ENCODE measurements at regions not wholly inside any gene's neighbourhood (a gene's known extent, or its start where the extent isn't known, plus 50 kb on each side); places are given as distances from the start of the nearest gene placed in this dataset.

GRCh38 chr16:26583803-26584202 is 482.9 kb upstream of the C16orf82 start (continued):
- TF ChIP-seq, protein P1, sequence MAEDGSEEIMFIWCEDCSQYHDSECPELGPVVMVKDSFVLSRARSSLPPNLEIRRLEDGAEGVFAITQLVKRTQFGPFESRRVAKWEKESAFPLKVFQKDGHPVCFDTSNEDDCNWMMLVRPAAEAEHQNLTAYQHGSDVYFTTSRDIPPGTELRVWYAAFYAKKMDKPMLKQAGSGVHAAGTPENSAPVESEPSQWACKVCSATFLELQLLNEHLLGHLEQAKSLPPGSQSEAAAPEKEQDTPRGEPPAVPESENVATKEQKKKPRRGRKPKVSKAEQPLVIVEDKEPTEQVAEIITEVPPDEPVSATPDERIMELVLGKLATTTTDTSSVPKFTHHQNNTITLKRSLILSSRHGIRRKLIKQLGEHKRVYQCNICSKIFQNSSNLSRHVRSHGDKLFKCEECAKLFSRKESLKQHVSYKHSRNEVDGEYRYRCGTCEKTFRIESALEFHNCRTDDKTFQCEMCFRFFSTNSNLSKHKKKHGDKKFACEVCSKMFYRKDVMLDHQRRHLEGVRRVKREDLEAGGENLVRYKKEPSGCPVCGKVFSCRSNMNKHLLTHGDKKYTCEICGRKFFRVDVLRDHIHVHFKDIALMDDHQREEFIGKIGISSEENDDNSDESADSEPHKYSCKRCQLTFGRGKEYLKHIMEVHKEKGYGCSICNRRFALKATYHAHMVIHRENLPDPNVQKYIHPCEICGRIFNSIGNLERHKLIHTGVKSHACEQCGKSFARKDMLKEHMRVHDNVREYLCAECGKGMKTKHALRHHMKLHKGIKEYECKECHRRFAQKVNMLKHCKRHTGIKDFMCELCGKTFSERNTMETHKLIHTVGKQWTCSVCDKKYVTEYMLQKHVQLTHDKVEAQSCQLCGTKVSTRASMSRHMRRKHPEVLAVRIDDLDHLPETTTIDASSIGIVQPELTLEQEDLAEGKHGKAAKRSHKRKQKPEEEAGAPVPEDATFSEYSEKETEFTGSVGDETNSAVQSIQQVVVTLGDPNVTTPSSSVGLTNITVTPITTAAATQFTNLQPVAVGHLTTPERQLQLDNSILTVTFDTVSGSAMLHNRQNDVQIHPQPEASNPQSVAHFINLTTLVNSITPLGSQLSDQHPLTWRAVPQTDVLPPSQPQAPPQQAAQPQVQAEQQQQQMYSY (CRISPR knock-in tag; IDR thresholded peaks at IDR 0.05): no peak
- TF ChIP-seq, protein P2, sequence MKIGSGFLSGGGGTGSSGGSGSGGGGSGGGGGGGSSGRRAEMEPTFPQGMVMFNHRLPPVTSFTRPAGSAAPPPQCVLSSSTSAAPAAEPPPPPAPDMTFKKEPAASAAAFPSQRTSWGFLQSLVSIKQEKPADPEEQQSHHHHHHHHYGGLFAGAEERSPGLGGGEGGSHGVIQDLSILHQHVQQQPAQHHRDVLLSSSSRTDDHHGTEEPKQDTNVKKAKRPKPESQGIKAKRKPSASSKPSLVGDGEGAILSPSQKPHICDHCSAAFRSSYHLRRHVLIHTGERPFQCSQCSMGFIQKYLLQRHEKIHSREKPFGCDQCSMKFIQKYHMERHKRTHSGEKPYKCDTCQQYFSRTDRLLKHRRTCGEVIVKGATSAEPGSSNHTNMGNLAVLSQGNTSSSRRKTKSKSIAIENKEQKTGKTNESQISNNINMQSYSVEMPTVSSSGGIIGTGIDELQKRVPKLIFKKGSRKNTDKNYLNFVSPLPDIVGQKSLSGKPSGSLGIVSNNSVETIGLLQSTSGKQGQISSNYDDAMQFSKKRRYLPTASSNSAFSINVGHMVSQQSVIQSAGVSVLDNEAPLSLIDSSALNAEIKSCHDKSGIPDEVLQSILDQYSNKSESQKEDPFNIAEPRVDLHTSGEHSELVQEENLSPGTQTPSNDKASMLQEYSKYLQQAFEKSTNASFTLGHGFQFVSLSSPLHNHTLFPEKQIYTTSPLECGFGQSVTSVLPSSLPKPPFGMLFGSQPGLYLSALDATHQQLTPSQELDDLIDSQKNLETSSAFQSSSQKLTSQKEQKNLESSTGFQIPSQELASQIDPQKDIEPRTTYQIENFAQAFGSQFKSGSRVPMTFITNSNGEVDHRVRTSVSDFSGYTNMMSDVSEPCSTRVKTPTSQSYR (CRISPR knock-in tag; IDR thresholded peaks at IDR 0.05): no peak
- TF ChIP-seq, protein P3, sequence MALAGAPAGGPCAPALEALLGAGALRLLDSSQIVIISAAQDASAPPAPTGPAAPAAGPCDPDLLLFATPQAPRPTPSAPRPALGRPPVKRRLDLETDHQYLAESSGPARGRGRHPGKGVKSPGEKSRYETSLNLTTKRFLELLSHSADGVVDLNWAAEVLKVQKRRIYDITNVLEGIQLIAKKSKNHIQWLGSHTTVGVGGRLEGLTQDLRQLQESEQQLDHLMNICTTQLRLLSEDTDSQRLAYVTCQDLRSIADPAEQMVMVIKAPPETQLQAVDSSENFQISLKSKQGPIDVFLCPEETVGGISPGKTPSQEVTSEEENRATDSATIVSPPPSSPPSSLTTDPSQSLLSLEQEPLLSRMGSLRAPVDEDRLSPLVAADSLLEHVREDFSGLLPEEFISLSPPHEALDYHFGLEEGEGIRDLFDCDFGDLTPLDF (CRISPR knock-in tag; IDR thresholded peaks at IDR 0.05): no peak
- TF ChIP-seq ZNF263 (CRISPR knock-in tag; IDR thresholded peaks at IDR 0.05; ENCODE audit: low read depth): no peak
- TF ChIP-seq SMAD3 (CRISPR knock-in tag; IDR thresholded peaks at IDR 0.05; ENCODE audit: borderline replicate concordance): no peak
- no peak for TF ChIP-seq NR2C2 (CRISPR knock-in tag; IDR thresholded peaks at IDR 0.05)

GRCh38 chr16:26593700-26594099 is 473.0 kb upstream of the C16orf82 start:
- CTCF ChIA-PET: interaction anchor here (0.8 to 2.3 kb wide), 3 partner anchors 52 to 903 kb away, joined by 3 to 10 read pairs (median 3); no protein-coding TSS in a partner anchor
- Mint-ChIP-seq H3K4me3 (no peak overlapping the region), H3K4me1 (peaks cover 16% of the 10 kb centered on the region), H3K27ac (no peak overlapping the region), H3K36me3 (no peaks in the 10 kb centered on the region), H3K9me3 (peaks cover 3% of the 10 kb centered on the region; the same call in 1 of the 2 replicates), H3K27me3 (ENCODE audit: low read depth) (no peaks in the 10 kb centered on the region)
- no peak for ATAC-seq
- POLR2A ChIA-PET: no interaction called here
- DNase-seq (ENCODE audit: low spot score): no peak
- no peak for TF ChIP-seq RELA (CRISPR knock-in tag; IDR thresholded peaks at IDR 0.05; ENCODE audit: borderline replicate concordance)
- no peak for TF ChIP-seq FOXP1 (CRISPR knock-in tag; IDR thresholded peaks at IDR 0.05; ENCODE audit: borderline replicate concordance)
- no peak for TF ChIP-seq TEAD1 (CRISPR knock-in tag; IDR thresholded peaks at IDR 0.05)
- TF ChIP-seq, protein P1 (CRISPR knock-in tag; IDR thresholded peaks at IDR 0.05): no peak
- no peak for TF ChIP-seq ZMAT4 (CRISPR knock-in tag; IDR thresholded peaks at IDR 0.05)
- no peak for TF ChIP-seq ZNF396 (CRISPR knock-in tag; IDR thresholded peaks at IDR 0.05; ENCODE audit: borderline replicate concordance)
- TF ChIP-seq ZNF138 (CRISPR knock-in tag; conservative IDR thresholded peaks at IDR 0.05): no peak
- no peak for TF ChIP-seq HMGXB4 (CRISPR knock-in tag; IDR thresholded peaks at IDR 0.05)
- no peak for TF ChIP-seq ESRRA (CRISPR knock-in tag; IDR thresholded peaks at IDR 0.05; ENCODE audit: borderline replicate concordance)
- no peak for TF ChIP-seq IRF1 (CRISPR knock-in tag; IDR thresholded peaks at IDR 0.05)
- TF ChIP-seq MYBL2 (CRISPR knock-in tag; IDR thresholded peaks at IDR 0.05): no peak
- TF ChIP-seq, protein P4, sequence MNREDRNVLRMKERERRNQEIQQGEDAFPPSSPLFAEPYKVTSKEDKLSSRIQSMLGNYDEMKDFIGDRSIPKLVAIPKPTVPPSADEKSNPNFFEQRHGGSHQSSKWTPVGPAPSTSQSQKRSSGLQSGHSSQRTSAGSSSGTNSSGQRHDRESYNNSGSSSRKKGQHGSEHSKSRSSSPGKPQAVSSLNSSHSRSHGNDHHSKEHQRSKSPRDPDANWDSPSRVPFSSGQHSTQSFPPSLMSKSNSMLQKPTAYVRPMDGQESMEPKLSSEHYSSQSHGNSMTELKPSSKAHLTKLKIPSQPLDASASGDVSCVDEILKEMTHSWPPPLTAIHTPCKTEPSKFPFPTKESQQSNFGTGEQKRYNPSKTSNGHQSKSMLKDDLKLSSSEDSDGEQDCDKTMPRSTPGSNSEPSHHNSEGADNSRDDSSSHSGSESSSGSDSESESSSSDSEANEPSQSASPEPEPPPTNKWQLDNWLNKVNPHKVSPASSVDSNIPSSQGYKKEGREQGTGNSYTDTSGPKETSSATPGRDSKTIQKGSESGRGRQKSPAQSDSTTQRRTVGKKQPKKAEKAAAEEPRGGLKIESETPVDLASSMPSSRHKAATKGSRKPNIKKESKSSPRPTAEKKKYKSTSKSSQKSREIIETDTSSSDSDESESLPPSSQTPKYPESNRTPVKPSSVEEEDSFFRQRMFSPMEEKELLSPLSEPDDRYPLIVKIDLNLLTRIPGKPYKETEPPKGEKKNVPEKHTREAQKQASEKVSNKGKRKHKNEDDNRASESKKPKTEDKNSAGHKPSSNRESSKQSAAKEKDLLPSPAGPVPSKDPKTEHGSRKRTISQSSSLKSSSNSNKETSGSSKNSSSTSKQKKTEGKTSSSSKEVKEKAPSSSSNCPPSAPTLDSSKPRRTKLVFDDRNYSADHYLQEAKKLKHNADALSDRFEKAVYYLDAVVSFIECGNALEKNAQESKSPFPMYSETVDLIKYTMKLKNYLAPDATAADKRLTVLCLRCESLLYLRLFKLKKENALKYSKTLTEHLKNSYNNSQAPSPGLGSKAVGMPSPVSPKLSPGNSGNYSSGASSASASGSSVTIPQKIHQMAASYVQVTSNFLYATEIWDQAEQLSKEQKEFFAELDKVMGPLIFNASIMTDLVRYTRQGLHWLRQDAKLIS (CRISPR knock-in tag; IDR thresholded peaks at IDR 0.05; ENCODE audit: borderline replicate concordance): no peak
